Nephron progenitor cell (in vitro differentiated cells): ENCODE measurements at regions not wholly inside any gene's neighbourhood (a gene's known extent, or its start where the extent isn't known, plus 50 kb on each side); places are given as distances from the start of the nearest gene placed in this dataset.

ENCODE experiments used
- DNase-seq: peaks from one replicate; pipeline ENCODE4 v3.0.0; 2021
- H3K27ac Mint-ChIP-seq: 2 replicates; pipeline ENCODE4 v1.8.0; 2021; ENCODE audit warnings: mild to moderate bottlenecking, moderate library complexity, mixed read lengths
- H3K27me3 Mint-ChIP-seq: 2 replicates; pipeline ENCODE4 v1.8.0; 2021; ENCODE audit warnings: mild to moderate bottlenecking, low read depth, mixed read lengths; ENCODE audit not compliant: poor library complexity
- H3K36me3 Mint-ChIP-seq: 2 replicates; pipeline ENCODE4 v1.8.0; 2021; ENCODE audit warnings: low read depth, mixed read lengths
- H3K4me1 Mint-ChIP-seq: 2 replicates; pipeline ENCODE4 v1.8.0; 2021; ENCODE audit warnings: mixed read lengths
- H3K4me3 Mint-ChIP-seq: 2 replicates; pipeline ENCODE4 v1.8.0; 2021; ENCODE audit warnings: mild to moderate bottlenecking, moderate library complexity, mixed read lengths
- H3K9me3 Mint-ChIP-seq: 2 replicates; pipeline ENCODE4 v1.8.0; 2021; ENCODE audit warnings: mild to moderate bottlenecking, moderate library complexity, mixed read lengths
- TF ChIP-seq, protein P1 (sequence below): fragments of 200-600 bp; sonication (generic); IDR thresholded peaks from 2 replicates; pipeline ENCODE4 v1.5.0; 2021; ENCODE audit warnings: antibody characterized with exemption

DNA sequence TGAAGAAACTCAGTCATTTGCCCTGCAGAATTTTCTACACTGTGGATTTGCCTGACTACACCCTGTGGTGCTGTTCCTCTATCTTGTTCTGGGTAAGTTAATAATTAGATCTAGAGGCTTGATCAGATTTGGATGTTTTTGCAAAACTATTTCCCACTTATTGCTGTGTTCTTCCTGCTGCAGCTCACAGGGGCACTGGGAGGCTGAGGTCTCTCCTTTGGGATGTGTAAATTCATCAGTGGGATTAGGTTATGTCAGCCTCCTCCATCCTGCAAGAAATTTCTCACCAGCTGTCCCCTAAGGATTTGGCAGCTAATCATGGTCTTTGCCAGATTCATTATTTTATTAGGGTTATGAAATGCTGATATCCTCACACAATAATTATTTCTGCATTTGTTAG lies 148.1 kb upstream of the ZNF32 start:
- H3K36me3 Mint-ChIP-seq, result no peaks in the 10 kb centered on the region
- no peak overlapping the region for H3K27ac Mint-ChIP-seq
- no peaks in the 10 kb centered on the region for H3K9me3 Mint-ChIP-seq
- H3K4me1 Mint-ChIP-seq, result peaks cover 38% of the 10 kb centered on the region
- peaks cover 17% of the 10 kb centered on the region for H3K27me3 Mint-ChIP-seq
- H3K4me3 Mint-ChIP-seq, result no peak overlapping the region
- no peak for DNase-seq
- TF ChIP-seq, protein P1, sequence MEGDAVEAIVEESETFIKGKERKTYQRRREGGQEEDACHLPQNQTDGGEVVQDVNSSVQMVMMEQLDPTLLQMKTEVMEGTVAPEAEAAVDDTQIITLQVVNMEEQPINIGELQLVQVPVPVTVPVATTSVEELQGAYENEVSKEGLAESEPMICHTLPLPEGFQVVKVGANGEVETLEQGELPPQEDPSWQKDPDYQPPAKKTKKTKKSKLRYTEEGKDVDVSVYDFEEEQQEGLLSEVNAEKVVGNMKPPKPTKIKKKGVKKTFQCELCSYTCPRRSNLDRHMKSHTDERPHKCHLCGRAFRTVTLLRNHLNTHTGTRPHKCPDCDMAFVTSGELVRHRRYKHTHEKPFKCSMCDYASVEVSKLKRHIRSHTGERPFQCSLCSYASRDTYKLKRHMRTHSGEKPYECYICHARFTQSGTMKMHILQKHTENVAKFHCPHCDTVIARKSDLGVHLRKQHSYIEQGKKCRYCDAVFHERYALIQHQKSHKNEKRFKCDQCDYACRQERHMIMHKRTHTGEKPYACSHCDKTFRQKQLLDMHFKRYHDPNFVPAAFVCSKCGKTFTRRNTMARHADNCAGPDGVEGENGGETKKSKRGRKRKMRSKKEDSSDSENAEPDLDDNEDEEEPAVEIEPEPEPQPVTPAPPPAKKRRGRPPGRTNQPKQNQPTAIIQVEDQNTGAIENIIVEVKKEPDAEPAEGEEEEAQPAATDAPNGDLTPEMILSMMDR, result no peak

DNA sequence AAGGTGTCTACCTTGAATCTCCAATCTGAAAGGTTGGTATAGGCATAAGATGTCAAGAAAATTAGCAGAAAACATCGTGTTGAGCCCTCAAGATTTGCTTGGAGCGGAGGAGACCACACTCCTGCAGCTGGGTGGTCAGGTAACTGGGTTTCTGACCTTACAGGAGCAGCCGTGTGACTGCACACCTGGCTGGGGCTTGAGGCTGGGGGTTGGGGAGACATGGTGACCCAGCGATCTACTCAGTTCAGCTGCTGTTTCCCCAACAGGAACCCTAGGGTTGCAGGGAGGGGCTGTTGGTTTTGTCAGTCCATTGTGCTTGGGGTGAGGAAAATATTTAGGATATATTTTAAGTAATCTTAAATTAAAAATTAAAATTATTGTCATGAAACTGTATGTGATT lies 147.0 kb upstream of the ZNF32 start:
- H3K27ac Mint-ChIP-seq, result no peak overlapping the region
- H3K9me3 Mint-ChIP-seq, result no peaks in the 10 kb centered on the region
- DNase-seq, result no peak
- H3K4me3 Mint-ChIP-seq, result no peak overlapping the region
- peaks cover 15% of the 10 kb centered on the region for H3K27me3 Mint-ChIP-seq
- H3K36me3 Mint-ChIP-seq, result no peaks in the 10 kb centered on the region
- TF ChIP-seq, protein P1, result no peak
- H3K4me1 Mint-ChIP-seq, result peaks cover 30% of the 10 kb centered on the region

DNA sequence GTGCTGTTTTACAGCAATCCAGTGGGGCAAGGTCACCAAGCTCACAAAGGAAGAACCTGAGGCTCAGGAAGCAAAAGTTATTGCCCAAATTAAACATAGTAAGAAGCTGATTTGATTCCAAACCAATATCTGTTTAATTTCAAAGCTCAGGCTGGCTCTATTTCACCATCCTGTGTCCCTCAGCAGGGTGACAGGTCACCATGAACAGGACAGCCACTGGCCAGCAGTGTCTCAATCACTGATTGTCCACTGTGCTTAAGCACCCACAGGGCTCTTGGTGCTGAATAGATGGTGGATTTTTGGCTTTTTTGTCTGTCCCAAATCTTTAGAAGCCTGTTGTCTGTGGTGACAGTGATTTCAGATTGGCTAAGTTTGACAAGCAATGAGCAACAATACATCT lies 146.4 kb upstream of the ZNF32 start:
- DNase-seq, result no peak
- no peak overlapping the region for H3K27ac Mint-ChIP-seq
- no peak overlapping the region for H3K4me3 Mint-ChIP-seq
- no peaks in the 10 kb centered on the region for H3K36me3 Mint-ChIP-seq
- H3K9me3 Mint-ChIP-seq, result no peaks in the 10 kb centered on the region
- peaks cover 10% of the 10 kb centered on the region for H3K27me3 Mint-ChIP-seq
- TF ChIP-seq, protein P1, result no peak
- peaks cover 30% of the 10 kb centered on the region for H3K4me1 Mint-ChIP-seq

DNA sequence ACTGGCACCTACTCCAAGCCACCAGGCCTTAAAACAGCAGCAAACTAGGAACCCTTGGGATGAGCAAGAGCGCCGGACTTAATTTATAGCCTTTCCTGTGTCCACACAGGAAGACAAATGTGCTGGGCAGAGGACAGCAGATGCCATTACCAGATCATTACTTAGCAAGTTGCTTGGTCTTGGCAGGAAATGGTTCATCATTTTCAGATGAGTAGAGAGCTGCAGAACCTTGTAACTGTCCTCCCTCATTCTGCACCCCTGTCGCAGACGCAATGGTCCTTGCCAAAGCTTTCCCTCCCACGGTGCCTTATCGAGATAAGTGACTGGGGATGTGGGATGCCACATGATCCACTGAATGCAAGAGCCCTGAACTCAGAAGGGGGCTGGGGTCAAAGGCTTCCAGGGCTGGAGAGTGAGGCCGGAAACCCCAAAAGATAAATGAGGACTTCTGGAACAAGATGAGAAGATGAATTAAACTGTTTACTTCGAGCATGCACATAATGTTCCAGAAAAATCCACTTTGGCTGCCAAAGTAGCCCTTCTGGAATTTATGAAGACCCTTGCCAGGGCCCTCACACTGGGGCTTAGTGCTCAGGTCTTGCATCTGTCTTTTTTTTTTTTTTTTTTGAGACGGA lies 145.6 kb upstream of the ZNF32 start:
- H3K36me3 Mint-ChIP-seq, result no peaks in the 10 kb centered on the region
- H3K9me3 Mint-ChIP-seq, result peaks cover 3% of the 10 kb centered on the region
- peaks cover 15% of the 10 kb centered on the region for H3K27me3 Mint-ChIP-seq
- H3K4me1 Mint-ChIP-seq, result peaks cover 30% of the 10 kb centered on the region
- no peak overlapping the region for H3K4me3 Mint-ChIP-seq
- no peak overlapping the region for H3K27ac Mint-ChIP-seq
- DNase-seq, result no peak
- TF ChIP-seq, protein P1, result no peak

DNA sequence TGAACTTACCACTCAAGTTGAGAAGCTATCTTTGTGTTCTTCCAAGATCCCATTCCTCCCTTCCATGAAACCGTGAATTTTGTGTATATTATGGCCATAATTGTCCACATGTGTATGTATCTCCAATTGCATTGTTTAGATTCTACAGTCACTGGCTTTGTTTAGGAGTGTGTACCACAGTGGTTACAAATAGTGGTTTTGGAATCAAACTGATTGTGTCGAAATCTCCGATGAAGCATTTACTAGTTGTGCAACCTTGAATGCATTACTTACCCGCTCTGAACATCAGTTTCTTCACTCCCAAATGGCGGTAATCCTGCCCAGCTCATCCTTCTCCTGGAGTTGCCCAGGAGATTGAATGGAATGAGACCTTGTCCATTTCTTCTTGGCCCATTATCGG lies 145.0 kb upstream of the ZNF32 start:
- no peak overlapping the region for H3K27ac Mint-ChIP-seq
- H3K4me3 Mint-ChIP-seq, result no peak overlapping the region
- TF ChIP-seq, protein P1, result no peak
- no peak for DNase-seq
- no peaks in the 10 kb centered on the region for H3K36me3 Mint-ChIP-seq
- peaks cover 30% of the 10 kb centered on the region for H3K4me1 Mint-ChIP-seq
- H3K9me3 Mint-ChIP-seq, result peaks cover 3% of the 10 kb centered on the region
- peaks cover 18% of the 10 kb centered on the region for H3K27me3 Mint-ChIP-seq

DNA sequence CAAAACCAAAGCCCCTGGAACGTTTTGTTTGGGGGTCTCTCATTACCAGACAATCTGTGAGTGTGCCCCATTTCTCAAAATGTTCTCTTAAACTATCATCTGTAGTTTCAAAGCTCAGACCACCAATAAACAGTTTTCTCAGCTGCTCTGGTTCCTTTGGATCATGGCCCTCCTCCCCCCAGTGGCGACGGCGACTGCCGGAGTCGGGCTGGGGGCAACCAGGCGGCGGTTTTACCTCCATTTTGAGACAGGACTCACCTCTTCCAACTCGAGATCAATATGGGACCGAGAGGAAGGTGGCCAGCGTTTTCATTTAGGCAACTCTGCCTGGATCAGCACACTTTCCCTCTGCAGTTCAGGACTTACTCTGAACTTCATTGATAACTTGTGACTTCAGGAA lies 141.5 kb upstream of the ZNF32 start:
- Mint-ChIP-seq H3K27ac (no peak overlapping the region), H3K36me3 (no peaks in the 10 kb centered on the region), H3K4me1 (peaks cover 13% of the 10 kb centered on the region), H3K9me3 (peaks cover 3% of the 10 kb centered on the region), H3K4me3 (no peak overlapping the region), H3K27me3 (peaks cover 18% of the 10 kb centered on the region)
- no peak for DNase-seq
- TF ChIP-seq, protein P1, result no peak
